ENCODE measurements at regions not wholly inside any gene's neighbourhood (a gene's known extent, or its start where the extent isn't known, plus 50 kb on each side); places are given as distances from the start of the nearest gene placed in this dataset.

GRCh38 chr5:2200261-2200950 lies 317.7 kb upstream of the IRX4 start (continued):
- TF ChIP-seq CTCF (conservative IDR thresholded peaks at IDR 0.05; ENCODE audit: low read depth in 2 of 2) = no peak
- TF ChIP-seq ZNF114 (CRISPR knock-in tag; IDR thresholded peaks at IDR 0.05) = no peak
- no peak for TF ChIP-seq CREB1 (CRISPR knock-in tag; IDR thresholded peaks at IDR 0.05; ENCODE audit: low read depth)
- no peak for TF ChIP-seq REST (IDR thresholded peaks at IDR 0.05; ENCODE audit: unreplicated experiment)
- no peak for TF ChIP-seq EZH2 (IDR thresholded peaks at IDR 0.05; ENCODE audit: low read depth, unreplicated experiment)
- TF ChIP-seq STAT1 (IDR thresholded peaks at IDR 0.05; ENCODE audit: unreplicated experiment) = no peak
- TF ChIP-seq NANOG (IDR thresholded peaks at IDR 0.05; ENCODE audit: borderline replicate concordance) = no peak
- no peak for TF ChIP-seq POLR2AphosphoS5 (IDR thresholded peaks at IDR 0.05; ENCODE audit: low read depth)

GRCh38 chr5:2199697-2200096 lies 317.0 kb upstream of the IRX4 start:
- Mint-ChIP-seq H3K36me3 (ENCODE audit: low read depth) (peaks cover 3% of the 10 kb centered on the region; the same call in 2 of the 3 replicates), H3K4me3 (no peak overlapping the region), H3K27me3 (ENCODE audit: insufficient read depth, low read depth, poor library complexity) (peaks cover 2% of the 10 kb centered on the region), H3K27ac (no peak overlapping the region), H3K4me1 (peaks cover 15% of the 10 kb centered on the region), H3K9me3 (peaks cover 14% of the 10 kb centered on the region)
- H3K4me2 ChIP-seq = no peak overlapping the region
- no peak overlapping the region for H3K4me3 ChIP-seq
- H3K27ac ChIP-seq (ENCODE audit: low read depth) = no peak overlapping the region
- no peaks in the 10 kb centered on the region for H3K27me3 ChIP-seq (ENCODE audit: insufficient read depth)
- H4K20me1 ChIP-seq (replicated peaks; ENCODE audit: insufficient read depth) = no peaks in the 10 kb centered on the region
- no peaks in the 10 kb centered on the region for H3F3A ChIP-seq (replicated peaks; ENCODE audit: low read depth)
- DNase-seq (ENCODE audit: low spot score) (no peak), ATAC-seq (no peak)
- H2AFZ ChIP-seq = no peak overlapping the region
- H3K79me2 ChIP-seq (replicated peaks; ENCODE audit: insufficient read depth) = no peaks in the 10 kb centered on the region
- H3K9me2 ChIP-seq (ENCODE audit: insufficient read depth) = peaks cover 2% of the 10 kb centered on the region; the same call in 1 of the 2 replicates
- no peaks in the 10 kb centered on the region; the same call in 1 of the 2 replicates for H3K36me3 ChIP-seq (ENCODE audit: insufficient read depth)
- no peaks in the 10 kb centered on the region for H3K4me1 ChIP-seq (ENCODE audit: insufficient read depth)
- TF ChIP-seq EZH2 (IDR thresholded peaks at IDR 0.05; ENCODE audit: low read depth, unreplicated experiment) (no peak), EZH2phosphoT487 (IDR thresholded peaks at IDR 0.05; ENCODE audit: unreplicated experiment) (no peak), NANOG (IDR thresholded peaks at IDR 0.05; ENCODE audit: borderline replicate concordance) (no peak), ZNF114 (CRISPR knock-in tag; IDR thresholded peaks at IDR 0.05) (no peak), CTCF (conservative IDR thresholded peaks at IDR 0.05; ENCODE audit: low read depth in 2 of 2) (no peak), ZNF462 (CRISPR knock-in tag; IDR thresholded peaks at IDR 0.05) (no peak)

Measured in GM23338 (cell line).